ENCODE measurements at regions not wholly inside any gene's neighbourhood (a gene's known extent, or its start where the extent isn't known, plus 50 kb on each side); places are given as distances from the start of the nearest gene placed in this dataset.

DNA sequence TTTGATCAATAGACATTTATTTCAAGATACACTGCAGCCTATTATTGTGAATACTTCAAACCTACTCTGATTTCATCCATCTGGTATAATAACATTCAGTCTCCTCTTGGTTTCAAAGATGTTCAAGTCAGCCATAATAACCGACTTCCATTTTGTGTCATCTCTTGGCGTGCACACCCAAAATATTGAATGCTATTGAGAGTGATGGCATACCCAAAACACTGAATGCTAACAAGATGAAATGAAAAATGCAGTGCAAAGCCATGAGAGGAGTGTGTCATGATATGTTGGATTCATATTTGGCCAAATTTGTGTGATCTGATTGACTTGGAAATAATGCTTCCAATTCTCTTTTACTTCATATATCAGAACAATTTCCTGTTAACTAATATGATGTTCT, 181.2 kb upstream of the PCDH17 start:
- DNase-seq = no peak

DNA sequence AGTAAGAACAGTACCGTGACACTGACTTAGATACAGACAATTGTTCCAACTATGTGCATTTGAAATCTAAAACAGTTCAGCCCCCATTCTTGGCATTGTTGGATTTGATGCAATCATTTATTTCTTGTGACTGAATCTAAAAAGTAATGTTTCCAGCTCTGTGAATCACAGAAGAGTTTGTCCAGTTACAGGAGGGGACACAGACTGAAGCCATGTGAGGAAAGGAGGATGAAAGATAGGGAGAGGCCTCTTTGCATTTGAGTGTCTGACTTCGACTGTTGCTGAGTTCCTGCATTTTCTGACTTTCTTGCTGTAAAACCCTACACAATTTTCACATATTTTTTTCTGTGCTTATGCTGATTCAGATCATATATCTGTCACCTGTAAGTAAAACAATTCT, 179.3 kb upstream of the PCDH17 start:
- DNase-seq = no peak

DNA sequence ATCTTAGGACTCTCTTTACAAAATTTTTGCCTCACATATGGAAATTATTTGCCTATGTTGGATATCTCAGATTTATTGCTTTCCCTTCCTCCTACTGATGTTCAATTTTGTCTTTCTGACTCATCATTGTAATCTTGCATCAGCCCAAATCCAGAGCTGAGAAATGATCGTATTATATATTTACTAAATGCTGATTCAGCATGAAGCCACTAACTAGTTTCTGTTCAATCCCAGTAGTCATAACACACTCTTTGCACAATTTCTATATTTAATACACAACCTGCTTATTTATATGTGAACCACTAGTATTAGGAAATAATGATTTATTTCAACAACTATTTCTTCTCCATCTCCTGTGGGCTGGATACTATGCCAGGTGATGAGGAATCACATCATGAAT, 161.1 kb upstream of the PCDH17 start:
- DNase-seq = no peak

DNA sequence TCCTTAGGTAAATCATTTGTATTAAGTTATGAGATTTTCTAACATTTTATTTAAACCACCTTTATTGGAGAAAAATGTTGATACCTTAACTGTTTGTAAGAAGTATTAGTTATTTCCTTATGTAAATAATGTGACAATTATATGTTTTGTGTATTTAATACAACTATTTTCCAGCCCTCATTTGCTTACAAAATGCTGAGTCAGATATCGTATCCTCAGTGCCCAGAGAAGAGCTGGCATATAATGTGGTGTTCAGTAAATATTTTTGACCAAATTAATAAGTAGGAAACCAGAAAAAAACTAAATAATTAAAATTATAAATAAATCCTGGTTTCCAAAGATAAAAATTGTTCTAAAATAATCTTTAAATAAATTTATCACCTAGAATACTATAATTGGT, 140.2 kb upstream of the PCDH17 start:
- no peak for DNase-seq

DNA sequence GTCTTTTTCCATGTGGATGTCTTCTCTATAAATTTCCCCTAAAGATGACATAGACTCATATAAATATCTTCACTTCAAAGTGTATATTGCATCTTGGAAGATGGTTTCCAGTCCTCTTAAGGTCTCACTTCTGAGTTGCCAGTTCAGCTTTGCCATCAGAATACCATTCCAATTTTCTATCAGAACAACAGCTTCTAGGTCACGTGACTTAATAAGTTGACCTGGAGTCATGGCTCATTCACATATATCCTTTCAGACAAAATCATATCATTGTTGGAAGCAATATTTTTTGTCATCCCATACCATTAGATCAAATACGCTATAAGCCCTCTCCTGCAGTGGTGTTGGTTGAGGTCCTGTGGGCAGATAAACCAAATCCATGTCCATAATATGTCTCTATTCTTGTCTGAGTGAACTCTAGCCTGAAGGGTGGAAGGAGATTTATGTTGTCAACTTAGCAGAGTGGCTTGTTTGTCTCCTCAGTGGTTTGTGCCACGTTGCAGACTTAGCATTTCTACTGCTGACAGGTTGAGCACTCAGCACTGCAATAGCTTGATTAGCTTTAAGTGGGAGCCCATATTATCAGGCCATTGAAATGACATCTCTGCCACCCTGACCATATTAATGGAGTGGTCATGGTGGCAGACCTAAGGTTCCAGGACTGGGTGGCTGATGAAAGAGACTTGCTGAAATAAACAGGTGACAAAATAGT, 123.6 kb upstream of the PCDH17 start:
- DNase-seq = no peak

DNA sequence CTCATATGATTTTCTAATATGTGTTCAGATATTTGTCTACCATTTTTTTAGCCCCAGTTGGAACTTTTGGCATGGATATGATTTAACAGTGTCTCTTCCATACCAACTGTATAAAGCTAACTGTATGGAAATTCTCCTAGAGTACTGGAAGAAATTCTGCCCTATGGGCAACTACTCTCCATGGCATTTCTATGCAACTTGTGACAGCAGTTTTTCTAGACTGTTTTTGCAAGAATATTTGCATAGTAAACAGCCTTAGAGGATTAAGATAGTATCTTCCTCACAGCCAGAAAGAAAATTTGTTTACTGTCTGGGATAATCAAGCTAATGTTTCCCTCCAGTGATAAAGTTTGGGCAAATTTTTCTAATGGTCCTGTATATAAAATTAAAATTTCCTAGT, 119.9 kb upstream of the PCDH17 start:
- DNase-seq = no peak

DNA sequence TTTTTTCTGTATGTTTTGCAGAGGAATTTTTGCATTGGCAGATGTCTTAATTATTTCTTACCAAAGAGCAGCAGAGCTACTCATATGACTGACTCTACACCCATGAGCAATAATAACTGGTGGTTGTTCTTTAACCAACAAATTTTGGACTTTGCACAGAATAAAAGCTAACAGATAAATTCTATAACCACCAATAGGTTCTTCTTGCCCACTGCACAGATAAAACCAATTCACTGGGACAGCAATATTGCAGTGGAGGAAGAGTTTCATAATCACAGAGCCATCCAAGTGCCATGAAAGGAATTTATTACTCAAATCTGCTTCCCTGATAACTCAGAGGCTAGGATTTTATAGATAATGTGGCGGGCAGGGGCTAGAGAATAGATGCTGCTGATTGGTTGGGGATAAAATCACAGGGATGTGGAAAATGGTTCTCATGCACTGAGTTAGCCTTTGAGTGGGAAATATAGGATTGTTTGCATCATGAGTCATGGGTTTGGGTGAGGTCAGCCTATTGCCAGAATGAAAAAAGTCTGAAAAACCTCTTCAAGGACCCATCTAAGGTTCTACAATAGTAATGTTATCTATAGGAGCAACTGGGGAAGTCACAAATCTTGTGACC, 104.3 kb upstream of the PCDH17 start:
- no peak for DNase-seq

DNA sequence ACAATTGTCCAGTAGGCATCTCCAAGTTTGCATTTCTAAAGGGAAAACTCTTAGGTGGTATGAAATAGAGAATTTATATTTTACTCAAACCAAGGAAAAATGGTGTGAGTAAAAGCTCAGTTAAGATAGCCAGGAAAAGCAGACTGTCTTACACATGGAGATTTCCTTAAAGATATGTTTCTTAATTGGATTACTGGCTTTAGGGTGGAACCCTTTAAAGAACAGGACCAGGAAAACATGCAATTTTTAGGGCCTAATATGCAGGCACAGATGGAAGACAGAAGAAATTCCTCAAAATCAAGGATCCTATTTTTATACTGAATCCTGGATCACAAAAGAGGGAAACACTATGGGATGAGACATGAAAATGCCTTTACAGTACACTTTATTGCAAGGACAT, 100.3 kb upstream of the PCDH17 start:
- no peak for DNase-seq

DNA sequence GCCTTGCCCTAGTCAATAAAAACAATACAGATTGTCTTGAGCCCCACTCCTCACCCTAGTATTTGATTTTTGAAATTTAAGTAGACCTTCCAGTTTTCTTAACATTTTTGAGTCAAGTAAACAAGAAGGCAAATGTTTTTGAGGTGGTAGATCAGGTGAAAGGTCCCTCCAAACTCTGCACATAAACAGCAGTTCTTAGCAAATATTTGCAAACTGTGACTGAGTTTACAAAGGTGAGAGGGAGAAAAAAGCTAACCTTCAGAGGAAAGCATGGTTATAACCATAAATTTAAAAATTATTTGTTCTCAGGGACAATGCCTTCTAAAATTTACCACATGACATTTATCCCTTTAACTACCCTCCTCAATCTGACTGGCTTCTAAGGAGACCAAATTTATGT, 84.6 kb upstream of the PCDH17 start:
- no peak for DNase-seq

DNA sequence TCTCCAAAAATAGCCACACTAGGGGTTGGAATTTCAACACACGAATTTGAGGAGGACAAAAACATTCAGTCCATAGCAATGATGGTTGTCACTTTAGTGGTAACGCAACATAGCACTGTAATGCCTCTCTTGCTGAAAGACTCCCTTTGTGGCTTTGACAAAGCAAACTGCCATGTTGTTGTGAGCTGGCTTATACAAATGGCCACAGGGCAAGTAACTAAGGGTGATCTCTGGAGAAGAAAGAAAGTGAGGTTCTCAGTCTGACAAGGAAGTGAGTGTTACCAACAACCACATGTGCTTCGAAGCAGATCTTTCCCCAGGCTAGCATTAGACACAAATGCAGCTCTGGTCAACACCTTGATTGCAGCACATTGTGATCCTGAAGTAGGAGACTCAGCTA, 79.1 kb upstream of the PCDH17 start:
- DNase-seq = no peak

DNA sequence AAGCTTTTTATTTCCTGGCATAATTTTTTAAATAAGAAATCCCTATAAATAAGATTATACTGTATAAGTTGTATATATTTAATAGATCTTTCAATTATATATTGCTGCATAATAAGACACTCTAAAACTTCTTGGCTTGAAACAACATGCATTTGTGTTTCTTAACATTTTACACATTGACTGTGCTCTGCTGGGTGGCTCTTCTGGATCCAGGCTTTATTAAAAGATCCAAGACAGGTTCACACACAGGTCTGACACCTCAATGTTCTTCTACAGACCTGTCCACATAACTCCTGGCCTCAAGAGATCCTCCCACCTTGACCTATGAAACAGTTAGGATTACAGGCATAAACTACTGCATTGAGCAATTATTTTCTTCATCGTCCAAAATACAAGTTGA, 77.6 kb upstream of the PCDH17 start:
- no peak for DNase-seq

DNA sequence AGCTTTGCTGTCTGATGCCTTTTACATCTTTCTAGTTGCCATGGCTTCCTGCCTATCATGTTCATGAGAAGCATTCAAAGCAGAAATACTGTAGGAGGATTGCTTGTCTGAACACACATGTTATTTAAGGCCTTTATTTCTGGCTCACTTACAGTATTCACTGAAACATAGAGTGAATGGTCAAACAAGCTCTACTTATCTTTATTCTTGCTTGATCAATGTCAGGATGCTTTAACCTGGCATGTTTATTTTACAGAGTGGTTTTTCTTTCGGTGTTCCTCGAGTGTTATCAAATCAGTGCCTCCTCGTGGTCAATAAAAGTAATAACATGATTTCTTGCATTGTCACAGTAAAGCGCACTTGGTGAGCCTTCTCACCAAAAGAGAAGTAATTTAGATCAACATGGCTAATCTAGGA, 73.5 kb upstream of the PCDH17 start:
- peak; percentile 10 for DNase-seq

DNA sequence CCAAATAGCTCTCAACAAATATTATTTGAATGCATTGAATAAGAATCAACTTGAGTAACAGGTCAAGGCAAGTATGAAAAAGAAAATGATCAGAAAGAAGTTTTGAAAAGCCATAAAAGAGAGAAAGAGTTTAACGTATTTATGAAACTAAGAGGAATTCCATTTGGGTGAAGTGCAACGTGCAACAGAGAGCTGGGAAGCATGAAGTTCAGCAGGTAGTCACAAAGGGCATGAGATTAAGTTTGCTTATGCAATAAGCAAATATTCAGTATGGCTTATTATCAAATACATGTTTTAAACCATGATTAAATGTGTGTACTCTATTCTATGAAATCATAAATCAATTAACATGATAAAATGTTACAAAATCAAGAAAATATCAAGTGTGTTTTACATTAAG, 62.7 kb upstream of the PCDH17 start:
- no peak for DNase-seq

DNA sequence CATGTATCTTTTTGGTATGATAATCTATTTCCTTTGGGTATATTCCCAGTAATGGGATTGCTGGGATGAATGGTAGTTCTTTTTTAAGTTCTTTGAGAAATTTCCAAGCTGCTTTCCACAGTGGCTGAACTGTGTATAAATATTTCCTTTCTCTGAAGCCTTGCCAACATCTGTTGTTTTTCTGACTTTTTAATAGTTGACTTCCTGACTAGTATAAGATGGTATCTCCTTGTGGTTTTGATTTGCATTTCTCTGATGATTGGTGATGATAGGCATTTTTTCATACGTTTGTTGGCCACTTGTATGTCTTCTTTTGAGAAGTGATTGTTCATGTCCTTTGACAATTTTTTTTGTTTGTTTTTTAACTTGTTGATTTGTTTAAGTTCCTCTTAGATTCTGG, 61.6 kb upstream of the PCDH17 start:
- DNase-seq = no peak
